Type B pancreatic cell (in vitro differentiated cells): ENCODE measurements at regions not wholly inside any gene's neighbourhood (a gene's known extent, or its start where the extent isn't known, plus 50 kb on each side); places are given as distances from the start of the nearest gene placed in this dataset.

Source experiments
- DNase-seq: peaks from one replicate; pipeline ENCODE4 v3.0.0; 2021; ENCODE audit warnings: mixed read lengths; ENCODE audit not compliant: unreplicated experiment; ENCODE audit errors: extremely low spot score
- H3K27ac Mint-ChIP-seq: 2 replicates; pipeline ENCODE4 v1.8.0; 2021; ENCODE audit warnings: mild to moderate bottlenecking, mixed read lengths
- H3K27me3 Mint-ChIP-seq: 2 replicates; pipeline ENCODE4 v1.8.0; 2021; ENCODE audit warnings: mixed read lengths
- H3K36me3 Mint-ChIP-seq: 2 replicates; pipeline ENCODE4 v1.8.0; 2021; ENCODE audit warnings: mixed read lengths
- H3K4me1 Mint-ChIP-seq: one replicate; pipeline ENCODE4 v1.8.0; 2021; ENCODE audit warnings: mixed read lengths; ENCODE audit not compliant: unreplicated experiment
- H3K4me3 Mint-ChIP-seq: 2 replicates; pipeline ENCODE4 v1.8.0; 2021; ENCODE audit warnings: mild to moderate bottlenecking, mixed read lengths
- H3K9me3 Mint-ChIP-seq: 2 replicates; pipeline ENCODE4 v1.8.0; 2021; ENCODE audit warnings: mixed read lengths
- TF ChIP-seq, protein P1 (sequence below): fragments of 200-600 bp; sonication (generic); conservative IDR thresholded peaks from 2 replicates; pipeline ENCODE4 v1.5.0; 2021; ENCODE audit warnings: antibody characterized with exemption, mild to moderate bottlenecking

- Mint-ChIP-seq H3K27ac (no peak overlapping the region), H3K36me3 (no peaks in the 10 kb centered on the region), H3K4me1 (no peaks in the 10 kb centered on the region), H3K4me3 (no peak overlapping the region), H3K9me3 (peaks cover 12% of the 10 kb centered on the region), H3K27me3 (peaks cover 4% of the 10 kb centered on the region)
- TF ChIP-seq, protein P1, sequence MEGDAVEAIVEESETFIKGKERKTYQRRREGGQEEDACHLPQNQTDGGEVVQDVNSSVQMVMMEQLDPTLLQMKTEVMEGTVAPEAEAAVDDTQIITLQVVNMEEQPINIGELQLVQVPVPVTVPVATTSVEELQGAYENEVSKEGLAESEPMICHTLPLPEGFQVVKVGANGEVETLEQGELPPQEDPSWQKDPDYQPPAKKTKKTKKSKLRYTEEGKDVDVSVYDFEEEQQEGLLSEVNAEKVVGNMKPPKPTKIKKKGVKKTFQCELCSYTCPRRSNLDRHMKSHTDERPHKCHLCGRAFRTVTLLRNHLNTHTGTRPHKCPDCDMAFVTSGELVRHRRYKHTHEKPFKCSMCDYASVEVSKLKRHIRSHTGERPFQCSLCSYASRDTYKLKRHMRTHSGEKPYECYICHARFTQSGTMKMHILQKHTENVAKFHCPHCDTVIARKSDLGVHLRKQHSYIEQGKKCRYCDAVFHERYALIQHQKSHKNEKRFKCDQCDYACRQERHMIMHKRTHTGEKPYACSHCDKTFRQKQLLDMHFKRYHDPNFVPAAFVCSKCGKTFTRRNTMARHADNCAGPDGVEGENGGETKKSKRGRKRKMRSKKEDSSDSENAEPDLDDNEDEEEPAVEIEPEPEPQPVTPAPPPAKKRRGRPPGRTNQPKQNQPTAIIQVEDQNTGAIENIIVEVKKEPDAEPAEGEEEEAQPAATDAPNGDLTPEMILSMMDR, result no peak
- no peak for DNase-seq
Observed at GRCh38 chr6:1200081-1200408, 111.9 kb upstream of the FOXQ1 start.

DNA sequence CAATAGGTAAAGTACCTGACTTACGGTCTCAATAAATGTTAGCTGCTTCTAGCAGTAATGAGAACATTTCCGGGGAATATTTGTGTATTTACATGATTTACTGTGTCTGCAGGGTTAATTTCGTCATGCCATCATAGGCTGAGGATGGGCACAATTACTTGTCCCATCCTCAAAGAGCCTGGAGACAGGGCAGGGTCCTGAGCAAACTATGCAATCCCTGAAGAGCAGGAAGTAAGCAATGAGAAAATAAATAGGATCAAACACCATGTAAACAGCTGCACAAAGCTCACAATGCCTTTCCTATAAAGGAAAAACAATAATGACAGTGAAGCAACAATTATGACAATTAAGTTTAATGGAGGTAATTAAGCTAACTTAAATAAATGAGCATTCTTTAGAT is 114.6 kb upstream of the FOXQ1 start:
- Mint-ChIP-seq H3K4me1 (no peaks in the 10 kb centered on the region), H3K9me3 (peaks cover 12% of the 10 kb centered on the region), H3K36me3 (no peaks in the 10 kb centered on the region), H3K4me3 (no peak overlapping the region), H3K27ac (peak overlapping the region; percentile 32), H3K27me3 (no peaks in the 10 kb centered on the region)
- DNase-seq, result no peak
- TF ChIP-seq, protein P1, result no peak

DNA sequence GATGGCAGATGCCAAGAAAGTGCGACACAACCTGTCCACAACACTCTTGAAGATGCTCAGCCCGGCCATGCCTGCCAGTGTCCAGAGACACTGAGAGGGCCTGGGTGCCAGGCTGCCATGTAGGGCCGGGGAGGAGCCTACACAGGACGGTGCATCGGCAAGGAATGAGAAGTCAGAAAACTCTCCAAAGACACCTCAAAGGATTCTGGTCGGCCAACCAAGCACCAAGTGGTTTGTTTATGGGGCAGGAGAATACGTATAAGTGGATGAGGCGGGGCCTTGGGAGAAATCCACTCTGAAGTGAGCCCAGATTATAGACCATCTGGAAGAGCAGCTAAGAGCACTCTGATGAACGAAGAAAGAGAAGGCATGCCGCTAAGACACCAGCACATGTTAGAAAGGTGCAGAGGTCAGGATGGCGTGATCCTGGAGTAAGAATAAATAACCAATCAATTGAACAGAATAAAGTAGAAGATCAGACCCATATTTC is 120.7 kb upstream of the FOXQ1 start:
- no peak for DNase-seq
- TF ChIP-seq, protein P1, result no peak
- Mint-ChIP-seq H3K9me3 (peaks cover 7% of the 10 kb centered on the region), H3K4me1 (peaks cover 4% of the 10 kb centered on the region), H3K27ac (no peak overlapping the region), H3K4me3 (no peak overlapping the region), H3K36me3 (no peaks in the 10 kb centered on the region), H3K27me3 (no peaks in the 10 kb centered on the region)

DNA sequence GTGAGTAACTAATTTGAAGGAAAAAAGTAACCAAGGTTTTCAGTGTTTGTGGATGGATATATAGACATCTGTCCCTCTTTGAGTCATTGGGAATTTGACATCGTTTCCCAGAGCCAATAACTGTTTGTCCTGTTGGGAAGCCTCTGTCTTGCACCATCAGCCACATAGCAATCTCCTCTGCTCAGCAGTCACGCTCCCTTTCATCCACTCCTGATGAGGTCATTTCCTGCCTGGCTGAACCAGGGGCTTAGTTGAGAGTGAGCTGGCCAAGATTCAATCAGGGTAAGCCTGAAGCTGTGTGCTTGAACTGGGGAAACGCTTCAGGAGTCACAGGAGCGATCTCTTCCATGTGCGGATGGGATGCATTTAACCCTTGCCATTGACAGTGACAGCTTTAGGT is 121.5 kb upstream of the FOXQ1 start:
- no peaks in the 10 kb centered on the region for H3K9me3 Mint-ChIP-seq
- no peak for DNase-seq
- H3K27me3 Mint-ChIP-seq, result no peaks in the 10 kb centered on the region
- no peak overlapping the region for H3K27ac Mint-ChIP-seq
- H3K36me3 Mint-ChIP-seq, result no peaks in the 10 kb centered on the region
- H3K4me3 Mint-ChIP-seq, result no peak overlapping the region
- TF ChIP-seq, protein P1, result no peak
- peaks cover 4% of the 10 kb centered on the region for H3K4me1 Mint-ChIP-seq

- H3K4me1 Mint-ChIP-seq, result peaks cover 4% of the 10 kb centered on the region
- no peaks in the 10 kb centered on the region for H3K27me3 Mint-ChIP-seq
- DNase-seq, result no peak
- no peak overlapping the region for H3K4me3 Mint-ChIP-seq
- no peaks in the 10 kb centered on the region for H3K9me3 Mint-ChIP-seq
- H3K36me3 Mint-ChIP-seq, result no peaks in the 10 kb centered on the region
- H3K27ac Mint-ChIP-seq, result no peak overlapping the region
- TF ChIP-seq, protein P1, result no peak
Observed at GRCh38 chr6:1188199-1188598, 123.7 kb upstream of the FOXQ1 start.
